HEK293 (cell line): ENCODE measurements at regions not wholly inside any gene's neighbourhood (a gene's known extent, or its start where the extent isn't known, plus 50 kb on each side); places are given as distances from the start of the nearest gene placed in this dataset.
A peak's percentile ranks its signal among the peaks of the same experiment; 100 is the strongest.

Source experiments
- CTCF ChIA-PET: fragments of 350-600 bp; formaldehyde crosslinking; extraction: SDS; loops from one replicate; lab custom pipeline; 2021; ENCODE audit warnings: antibody characterized with exemption; lab: Yijun Ruan, JAX
- POLR2A ChIA-PET: fragments of 300-600 bp; formaldehyde crosslinking; extraction: SDS; loops from one replicate; lab custom pipeline; 2020; ENCODE audit warnings: antibody characterized with exemption, inconsistent platforms; lab: Yijun Ruan, JAX
- H3K27ac ChIP-seq: fragments of 200-500 bp; sonication (Bioruptor generic); 2 replicates; pipeline ENCODE4 v1.5.1; 2014; ENCODE audit warnings: low read depth, low read length, control low read depth, inconsistent platforms; ENCODE audit errors: extremely low read depth
- H3K36me3 ChIP-seq, 2 experiments: fragments of 200-500 bp in 1 of 2; sonication (Bioruptor generic) in 1 of 2; 1 replicate in 1 of 2; 2 replicates in 1 of 2; pipeline ENCODE4 v1.5.1; 2014 to 2017; ENCODE audit warnings: inconsistent platforms in 2 of 2, low read length in 2 of 2; ENCODE audit not compliant: control insufficient read depth in 2 of 2, insufficient read depth in 1 of 2
- H3K4me1 ChIP-seq: fragments of 200-500 bp; sonication (Bioruptor generic); 2 replicates; pipeline ENCODE4 v1.5.1; 2014; ENCODE audit warnings: mild to moderate bottlenecking, low read length, inconsistent platforms; ENCODE audit not compliant: control insufficient read depth, insufficient read depth
- H3K4me3 ChIP-seq: 2 replicates; pipeline ENCODE4 v1.5.1; 2011; ENCODE audit warnings: low read depth, mild to moderate bottlenecking, control low read depth, low read length, moderate library complexity
- H3K9me3 ChIP-seq: fragments of 200-500 bp; sonication (Bioruptor generic); 2 replicates; pipeline ENCODE4 v1.5.1; 2014; ENCODE audit warnings: low read depth, low read length, inconsistent platforms; ENCODE audit not compliant: control insufficient read depth, insufficient read depth
- ELK4 ChIP-seq: IDR thresholded peaks from 2 replicates; pipeline ENCODE4 v1.6.1; 2011; ENCODE audit warnings: mild to moderate bottlenecking, low read depth, low read length, borderline replicate concordance
- KLF1 ChIP-seq: fragments of 450-650 bp; formaldehyde crosslinking; IDR thresholded peaks from 2 replicates; pipeline ENCODE4 v1.5.1; 2016; ENCODE audit warnings: missing biosample characterization, missing genetic modification characterization
- KLF10 ChIP-seq: fragments of 450-650 bp; IDR thresholded peaks from 2 replicates; pipeline ENCODE4 v1.5.1; 2018; ENCODE audit warnings: missing biosample characterization, mild to moderate bottlenecking, missing genetic modification characterization
- SCRT1 ChIP-seq: fragments of 450-650 bp; formaldehyde crosslinking; IDR thresholded peaks from 2 replicates; pipeline ENCODE4 v1.5.1; 2016; ENCODE audit warnings: missing biosample characterization, missing genetic modification characterization, borderline replicate concordance
- SCRT2 ChIP-seq: fragments of 450-650 bp; formaldehyde crosslinking; IDR thresholded peaks from 2 replicates; pipeline ENCODE4 v1.5.1; 2016; ENCODE audit warnings: missing biosample characterization, missing genetic modification characterization
- ZEB2 ChIP-seq: fragments of 450-650 bp; formaldehyde crosslinking; IDR thresholded peaks from 2 replicates; pipeline ENCODE4 v1.5.1; 2016; ENCODE audit warnings: missing biosample characterization, missing genetic modification characterization
- ZFP69B ChIP-seq: fragments of 450-650 bp; formaldehyde crosslinking; IDR thresholded peaks from 2 replicates; pipeline ENCODE4 v1.5.1; 2016; ENCODE audit warnings: missing biosample characterization, missing genetic modification characterization
- ZNF169 ChIP-seq: fragments of 450-650 bp; formaldehyde crosslinking; IDR thresholded peaks from 2 replicates; pipeline ENCODE4 v1.5.1; 2016; ENCODE audit warnings: missing biosample characterization, missing genetic modification characterization
- ZNF184 ChIP-seq: fragments of 450-650 bp; IDR thresholded peaks from 2 replicates; pipeline ENCODE4 v1.5.1; 2018; ENCODE audit warnings: missing biosample characterization, mild to moderate bottlenecking, missing genetic modification characterization
- ZNF19 ChIP-seq: fragments of 450-650 bp; formaldehyde crosslinking; IDR thresholded peaks from 2 replicates; pipeline ENCODE4; 2016; ENCODE audit warnings: missing biosample characterization, missing genetic modification characterization, low read depth
- ZNF2 ChIP-seq: fragments of 450-650 bp; formaldehyde crosslinking; IDR thresholded peaks from 2 replicates; pipeline ENCODE4 v1.5.1; 2016; ENCODE audit warnings: missing biosample characterization, missing genetic modification characterization
- ZNF239 ChIP-seq: fragments of 450-650 bp; formaldehyde crosslinking; IDR thresholded peaks from 2 replicates; pipeline ENCODE4 v1.5.1; 2016; ENCODE audit warnings: missing biosample characterization, missing genetic modification characterization
- ZNF335 ChIP-seq: fragments of 450-650 bp; formaldehyde crosslinking; conservative IDR thresholded peaks from 2 replicates; pipeline ENCODE4 v1.5.1; 2016; ENCODE audit warnings: missing biosample characterization, missing genetic modification characterization
- ZNF341 ChIP-seq: fragments of 450-650 bp; formaldehyde crosslinking; IDR thresholded peaks from 2 replicates; pipeline ENCODE4; 2016; ENCODE audit warnings: low read depth, missing biosample characterization, missing genetic modification characterization
- ZNF473 ChIP-seq: fragments of 450-650 bp; formaldehyde crosslinking; IDR thresholded peaks from 2 replicates; pipeline ENCODE4 v1.5.1; 2017; ENCODE audit warnings: missing biosample characterization, missing genetic modification characterization
- ZNF544 ChIP-seq: fragments of 450-650 bp; formaldehyde crosslinking; IDR thresholded peaks from 2 replicates; pipeline ENCODE4 v1.5.0; 2017; ENCODE audit warnings: missing biosample characterization, missing genetic modification characterization

DNA sequence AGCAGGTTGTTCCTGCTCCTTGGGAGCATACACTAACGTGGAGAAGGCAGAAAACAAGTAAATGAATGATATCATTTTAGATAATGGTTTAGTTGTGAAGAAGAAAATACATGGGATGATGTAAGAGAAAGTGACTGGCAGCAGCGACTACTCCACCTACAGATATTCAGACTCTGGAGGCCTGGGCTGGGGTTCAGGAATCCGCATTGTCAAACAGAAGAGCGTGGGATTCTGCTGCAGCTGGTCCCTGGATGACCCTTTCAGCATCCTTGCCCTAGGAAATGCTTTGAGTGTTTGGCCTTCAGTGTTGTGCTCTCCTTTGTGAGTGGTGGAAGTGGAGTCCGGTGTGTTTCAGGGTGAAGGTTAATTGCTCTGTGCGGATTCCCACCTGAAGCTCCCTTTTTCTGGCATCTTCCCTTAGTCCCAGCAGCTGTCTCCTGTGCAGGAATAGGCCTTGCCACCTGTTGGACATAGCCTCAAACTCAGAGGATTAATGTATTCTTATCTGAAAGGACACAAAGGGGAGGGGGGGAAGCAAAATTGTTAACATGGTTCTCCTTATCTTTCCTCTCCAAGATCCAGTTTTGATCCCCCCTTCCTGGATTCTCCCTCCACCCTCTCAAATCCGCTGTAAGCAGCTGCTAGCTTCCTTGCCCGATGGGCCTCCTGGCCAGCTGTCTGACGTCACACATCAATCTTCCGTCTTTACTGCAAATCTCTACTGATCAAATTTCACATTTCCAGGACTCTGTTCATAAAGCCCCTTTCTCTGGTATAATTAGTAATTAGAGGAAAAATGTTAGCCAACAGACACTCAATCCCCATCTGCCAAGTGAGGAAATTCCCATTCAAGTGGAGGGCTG is 68.3 kb upstream of the SPAG17 start:
- no peak for TF ChIP-seq KLF1 (tag by site-specific recombination)
- no peak for TF ChIP-seq KLF10
- peak; percentile 87 for TF ChIP-seq SCRT2 (tag by site-specific recombination)
- peak; percentile 68; the same call in 1 of the 2 replicates for TF ChIP-seq SCRT1 (tag by site-specific recombination)

GRCh38 chr1:118252624-118253023 is 67.6 kb upstream of the SPAG17 start:
- Histone ChIP-seq H3K4me1 (no peaks in the 10 kb centered on the region), H3K4me3 (no peak overlapping the region), H3K9me3 (no peaks in the 10 kb centered on the region), H3K27ac (no peak overlapping the region), H3K36me3 (no peaks in the 10 kb centered on the region)
- TF ChIP-seq ZNF335 (tag by site-specific recombination) (no peak), ZNF2 (no peak)
- CTCF ChIA-PET = no interaction called here
- POLR2A ChIA-PET = no interaction called here

More for the DNA sequence above, 68.3 kb upstream of the SPAG17 start:
- Histone ChIP-seq H3K27ac (no peak overlapping the region), H3K36me3 (no peaks in the 10 kb centered on the region), H3K4me1 (no peaks in the 10 kb centered on the region), H3K4me3 (no peak overlapping the region), H3K9me3 (no peaks in the 10 kb centered on the region)
- POLR2A ChIA-PET = no interaction called here
- CTCF ChIA-PET = no interaction called here

DNA sequence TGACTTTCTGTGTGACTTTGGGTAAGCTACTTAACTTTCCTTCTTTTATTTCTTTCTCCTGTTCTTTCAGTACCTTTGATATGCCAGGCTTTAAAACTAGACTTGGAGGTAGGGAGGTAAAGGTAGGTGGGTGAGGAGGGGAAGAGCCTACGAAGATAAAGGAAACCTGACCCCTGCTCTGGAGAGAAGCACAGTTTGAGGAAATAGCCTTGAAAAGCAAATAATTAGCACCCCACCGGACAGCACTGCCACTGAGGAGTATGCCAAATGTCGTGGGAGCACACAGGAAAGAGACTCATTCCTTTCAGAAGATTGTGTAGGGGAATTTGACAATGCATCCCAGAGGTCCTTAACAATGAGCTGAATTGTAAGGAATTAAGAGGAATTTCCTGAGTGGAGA is 65.2 kb upstream of the SPAG17 start:
- TF ChIP-seq ZNF341 (tag by site-specific recombination) (0 out of 2 replicates have a peak, but pooled peaks have one; percentile 11), ZNF473 (tag by site-specific recombination) (no peak)
- no peak overlapping the region for H3K27ac ChIP-seq
- H3K4me1 ChIP-seq = no peaks in the 10 kb centered on the region
- no peaks in the 10 kb centered on the region for H3K9me3 ChIP-seq
- no peak overlapping the region for H3K4me3 ChIP-seq
- no peaks in the 10 kb centered on the region for H3K36me3 ChIP-seq
- CTCF ChIA-PET = no interaction called here
- POLR2A ChIA-PET = no interaction called here

DNA sequence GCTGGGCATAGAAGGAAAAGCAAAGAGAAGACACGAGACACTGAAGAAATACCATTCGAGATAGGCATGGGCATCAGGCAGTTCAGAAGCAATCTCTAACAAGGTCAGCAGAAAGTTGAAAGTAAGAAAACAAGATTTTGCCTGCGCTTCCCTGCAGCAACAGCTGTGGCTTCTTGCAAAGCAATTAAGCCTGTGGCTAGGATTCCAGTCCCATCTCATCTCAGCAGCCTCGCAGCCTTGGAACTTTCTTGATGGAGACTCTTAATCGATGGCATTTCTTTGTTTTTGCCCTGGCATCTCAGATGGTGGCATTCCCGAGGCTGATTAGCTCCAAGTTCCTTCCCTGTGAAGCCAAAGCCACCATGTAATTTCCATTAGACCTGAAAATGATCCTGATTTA is 64.6 kb upstream of the SPAG17 start:
- no peak overlapping the region for H3K27ac ChIP-seq
- TF ChIP-seq ZFP69B (tag by site-specific recombination) = no peak
- TF ChIP-seq ZNF169 (tag by site-specific recombination) = no peak
- no peak for TF ChIP-seq ZNF239
- no peak for TF ChIP-seq ZNF184 (tag by site-specific recombination)
- TF ChIP-seq ZNF544 (tag by site-specific recombination) = no peak
- no peak for TF ChIP-seq ELK4
- no peak for TF ChIP-seq ZEB2 (tag by site-specific recombination)
- no peak for TF ChIP-seq ZNF19
- H3K4me3 ChIP-seq = no peak overlapping the region
- POLR2A ChIA-PET = no interaction called here
- CTCF ChIA-PET = no interaction called here
- H3K9me3 ChIP-seq = no peaks in the 10 kb centered on the region
- no peaks in the 10 kb centered on the region for H3K36me3 ChIP-seq
- H3K4me1 ChIP-seq = no peaks in the 10 kb centered on the region
